Suprapubic skin (tissue), 4 donors: ENCODE measurements at regions not wholly inside any gene's neighbourhood (a gene's known extent, or its start where the extent isn't known, plus 50 kb on each side); places are given as distances from the start of the nearest gene placed in this dataset.

Experiments
- CTCF ChIP-seq, 2 donors: fragments of 200-600 bp in 1 of 2; fragments of 450-650 bp in 1 of 2; sonication (generic) in 1 of 2; IDR thresholded peaks; one replicate each; pipeline ENCODE4 v1.5.1; 2016 to 2019; ENCODE audit warnings: antibody characterized with exemption in 2 of 2, mild to moderate bottlenecking in 1 of 2, moderate library complexity in 1 of 2
- POLR2A ChIP-seq, 2 donors: fragments of 450-650 bp; IDR thresholded peaks; one replicate each; pipeline ENCODE4 v1.6.1; 2017; ENCODE audit warnings: antibody characterized with exemption in 2 of 2, mild to moderate bottlenecking in 2 of 2, moderate library complexity in 2 of 2
- POLR2AphosphoS5 ChIP-seq, 3 donors: sonication (generic); formaldehyde crosslinking; IDR thresholded peaks; one replicate each; pipeline ENCODE4 v1.6.1; 2017; ENCODE audit warnings: antibody characterized with exemption in 3 of 3

GRCh38 chr2:211149731-211150130, 593.3 kb downstream of the CPS1 start:
- TF ChIP-seq POLR2A (IDR thresholded peaks at IDR 0.05) = no peak
- no peak for TF ChIP-seq CTCF (IDR thresholded peaks at IDR 0.05)
- TF ChIP-seq POLR2AphosphoS5 (IDR thresholded peaks at IDR 0.05) = no peak
